HG03565 (cell line): ENCODE measurements at regions not wholly inside any gene's neighbourhood (a gene's known extent, or its start where the extent isn't known, plus 50 kb on each side); places are given as distances from the start of the nearest gene placed in this dataset.

Experiments used
- ATAC-seq: cut with Tn5 transposase; IDR thresholded peaks from one replicate; pipeline ENCODE4 v1.9.1; 2021; ENCODE audit warnings: mild to moderate bottlenecking, moderate library complexity; ENCODE audit not compliant: unreplicated experiment

GRCh38 chr1:193727850-193728249 lies 541.4 kb upstream of the B3GALT2 start:
- no peak for ATAC-seq

- ATAC-seq, result no peak
Observed at GRCh38 chr1:193726722-193727121, 540.3 kb upstream of the B3GALT2 start.

- no peak for ATAC-seq
Observed at GRCh38 chr1:193712392-193712791, 526.0 kb upstream of the B3GALT2 start.

GRCh38 chr1:193709607-193710006 lies 523.2 kb upstream of the B3GALT2 start:
- no peak for ATAC-seq

GRCh38 chr1:193707271-193708021 lies 521.0 kb upstream of the B3GALT2 start:
- ATAC-seq, result no peak

GRCh38 chr1:193706766-193707165 lies 520.4 kb upstream of the B3GALT2 start:
- ATAC-seq, result no peak

- ATAC-seq, result no peak
Observed at GRCh38 chr1:193705554-193705981, 519.2 kb upstream of the B3GALT2 start.

- ATAC-seq, result no peak
Observed at GRCh38 chr1:193703655-193704054, 517.2 kb upstream of the B3GALT2 start.

GRCh38 chr1:193703121-193703520 lies 516.7 kb upstream of the B3GALT2 start:
- no peak for ATAC-seq

- no peak for ATAC-seq
Observed at GRCh38 chr1:193701759-193702158, 515.3 kb upstream of the B3GALT2 start.

- peak; percentile 69 for ATAC-seq
Observed at GRCh38 chr1:193700710-193701355, 514.4 kb upstream of the B3GALT2 start.

GRCh38 chr1:193699261-193699660 lies 512.8 kb upstream of the B3GALT2 start:
- no peak for ATAC-seq

- ATAC-seq, result no peak
Observed at GRCh38 chr1:193697776-193698175, 511.4 kb upstream of the B3GALT2 start.

- ATAC-seq, result no peak
Observed at GRCh38 chr1:193697115-193697762, 510.8 kb upstream of the B3GALT2 start.

GRCh38 chr1:193694741-193695140 lies 508.3 kb upstream of the B3GALT2 start:
- ATAC-seq, result no peak

- no peak for ATAC-seq
Observed at GRCh38 chr1:193685986-193686385, 499.6 kb upstream of the B3GALT2 start.

- ATAC-seq, result no peak
Observed at GRCh38 chr1:193681422-193681821, 495.0 kb upstream of the B3GALT2 start.

GRCh38 chr1:193680924-193681316 lies 494.5 kb upstream of the B3GALT2 start:
- no peak for ATAC-seq

- no peak for ATAC-seq
Observed at GRCh38 chr1:193680247-193680923, 494.0 kb upstream of the B3GALT2 start.

GRCh38 chr1:193677874-193678273 lies 491.5 kb upstream of the B3GALT2 start:
- no peak for ATAC-seq

- no peak for ATAC-seq
Observed at GRCh38 chr1:193676996-193677549, 490.7 kb upstream of the B3GALT2 start.
